ENCODE measurements at regions not wholly inside any gene's neighbourhood (a gene's known extent, or its start where the extent isn't known, plus 50 kb on each side); places are given as distances from the start of the nearest gene placed in this dataset.
"Not testable (repeated sequence)": the region's sequence is repeated elsewhere in the genome, so short reads cannot be mapped to it uniquely, and the experiment has no call there.

- not testable (repeated sequence) for TF ChIP-seq CTCF, POLR2A (IDR thresholded peaks at IDR 0.05)
These were observed 102.8 kb downstream of the FAM53A start for GRCh38 chr4:1581164-1581894.
